Non-pigmented ciliary epithelial cell (primary cell): ENCODE measurements at regions not wholly inside any gene's neighbourhood (a gene's known extent, or its start where the extent isn't known, plus 50 kb on each side); places are given as distances from the start of the nearest gene placed in this dataset.
"Not testable (repeated sequence)": the region's sequence is repeated elsewhere in the genome, so short reads cannot be mapped to it uniquely, and the experiment has no call there.

Experiments used
- DNase-seq: peaks from one replicate; pipeline ENCODE4 v3.0.0-alpha.2; 2010; ENCODE audit warnings: low read depth

GRCh38 chr10:44564790-44565189 is 179.9 kb upstream of the CXCL12 start:
- DNase-seq, result no peak

- DNase-seq, result no peak
These were observed 181.9 kb upstream of the CXCL12 start for GRCh38 chr10:44566786-44567185.

- no peak for DNase-seq
These were observed 182.6 kb upstream of the CXCL12 start for GRCh38 chr10:44567471-44567870.

- DNase-seq, result peak; percentile 77
These were observed 184.5 kb upstream of the CXCL12 start for GRCh38 chr10:44569193-44570091.

GRCh38 chr10:44571701-44572100 is 186.8 kb upstream of the CXCL12 start:
- DNase-seq, result no peak

GRCh38 chr10:44572146-44572545 is 187.2 kb upstream of the CXCL12 start:
- DNase-seq, result no peak

GRCh38 chr10:44573821-44574220 is 188.9 kb upstream of the CXCL12 start:
- DNase-seq, result no peak

- no peak for DNase-seq
These were observed 189.9 kb upstream of the CXCL12 start for GRCh38 chr10:44574596-44575480.

- no peak for DNase-seq
These were observed 190.9 kb upstream of the CXCL12 start for GRCh38 chr10:44575601-44576380.

GRCh38 chr10:44576702-44577191 is 191.8 kb upstream of the CXCL12 start:
- no peak for DNase-seq

- DNase-seq, result no peak
These were observed 192.6 kb upstream of the CXCL12 start for GRCh38 chr10:44577533-44577932.

- DNase-seq, result no peak
These were observed 193.4 kb upstream of the CXCL12 start for GRCh38 chr10:44578271-44578670.

GRCh38 chr10:44578963-44579362 is 194.1 kb upstream of the CXCL12 start:
- not testable (repeated sequence) for DNase-seq

- DNase-seq, result no peak
These were observed 197.1 kb upstream of the CXCL12 start for GRCh38 chr10:44581996-44582395.

- no peak for DNase-seq
These were observed 202.8 kb upstream of the CXCL12 start for GRCh38 chr10:44587488-44588318.

GRCh38 chr10:44589181-44589943 is 204.5 kb upstream of the CXCL12 start:
- no peak for DNase-seq

GRCh38 chr10:44589944-44590449 is 205.1 kb upstream of the CXCL12 start:
- no peak for DNase-seq

GRCh38 chr10:44591911-44592310 is 207.0 kb upstream of the CXCL12 start:
- DNase-seq, result no peak

- DNase-seq, result no peak
These were observed 209.1 kb upstream of the CXCL12 start for GRCh38 chr10:44593952-44594351.

GRCh38 chr10:44607116-44607515 is 222.2 kb upstream of the CXCL12 start:
- DNase-seq, result no peak
